Endothelial cell of umbilical vein (primary cell): ENCODE measurements at regions not wholly inside any gene's neighbourhood (a gene's known extent, or its start where the extent isn't known, plus 50 kb on each side); places are given as distances from the start of the nearest gene placed in this dataset.

ENCODE experiments used
- BruUV-seq: library from RNA; stranded (reverse); fragments of 400-500 nt; replicated peaks from 2 replicates; lab custom pipeline; 2021; lab: Mats Ljungman, UMichigan
- CTCF ChIA-PET: fragments of 300-600, 350-600 bp; sonication (Branson Sonifier 250); formaldehyde crosslinking; loops from one replicate; lab custom pipeline; 2021; ENCODE audit warnings: antibody characterized with exemption, inconsistent platforms; lab: Charles Lee
- POLR2A ChIA-PET: fragments of 300-600, 350-600 bp; sonication (Branson Sonifier 250); formaldehyde crosslinking; loops from one replicate; lab custom pipeline; 2021; ENCODE audit warnings: antibody characterized with exemption, inconsistent platforms; lab: Charles Lee
- DNase-seq: peaks from one replicate; pipeline ENCODE4 v3.0.0-alpha.2; 2011; ENCODE audit warnings: low read depth, low spot score
- FAIRE-seq: peaks from 2 replicates; lab custom pipeline; 2011; peaks lifted over from hg19 to GRCh38; lab: Jason Lieb, UNC
- H2AFZ ChIP-seq: 2 replicates; pipeline ENCODE4 v1.6.0; 2012; ENCODE audit warnings: low read depth, low read length, control low read depth, inconsistent platforms
- H3K27ac ChIP-seq: 2 replicates; pipeline ENCODE4 v1.5.1; 2011; ENCODE audit warnings: low read depth, mild to moderate bottlenecking, control low read depth, low read length, moderate library complexity; ENCODE audit not compliant: insufficient read depth
- H3K27me3 ChIP-seq, 2 experiments: 2 replicates each; pipeline versions ENCODE4 v1.6.0 to v1.6.1; 2011; ENCODE audit warnings: low read length in 2 of 2, mixed read lengths in 1 of 2; ENCODE audit not compliant: control insufficient read depth in 2 of 2, insufficient read depth in 2 of 2
- H3K36me3 ChIP-seq, 2 experiments: 2 replicates in 1 of 2; 3 replicates in 1 of 2; pipeline ENCODE4 v1.5.1; 2011; ENCODE audit warnings: low read length in 2 of 2, mild to moderate bottlenecking in 1 of 2, moderate library complexity in 1 of 2; ENCODE audit not compliant: control insufficient read depth in 2 of 2, insufficient read depth in 2 of 2; ENCODE audit errors: extremely low read depth in 1 of 2
- H3K4me1 ChIP-seq: 3 replicates; pipeline ENCODE4 v1.5.1; 2011; ENCODE audit warnings: mild to moderate bottlenecking, low read length; ENCODE audit not compliant: control insufficient read depth, insufficient read depth; ENCODE audit errors: extremely low read depth
- H3K4me2 ChIP-seq: 2 replicates; pipeline ENCODE4 v1.6.1; 2011; ENCODE audit warnings: low read length, control low read depth, mixed read lengths; ENCODE audit not compliant: insufficient read depth
- H3K4me3 ChIP-seq, 3 experiments: fragments of 200-600 bp in 1 of 3; sonication (generic), shearing (Covaris generic) in 1 of 3; replicated peaks in 1 of 3; 2 replicates each; pipeline ENCODE4 v1.5.1; 2011 to 2016; ENCODE audit warnings: control low read depth in 3 of 3, low read length in 3 of 3, mild to moderate bottlenecking in 2 of 3, inconsistent platforms in 1 of 3, low read depth in 1 of 3, moderate library complexity in 1 of 3; ENCODE audit not compliant: insufficient read depth in 1 of 3
- H3K79me2 ChIP-seq: 2 replicates; pipeline ENCODE4 v1.6.0; 2012; ENCODE audit warnings: low read length, inconsistent platforms; ENCODE audit not compliant: control insufficient read depth, insufficient read depth
- H3K9ac ChIP-seq: replicated peaks from 2 replicates; pipeline ENCODE3; 2011; ENCODE audit warnings: low read length, control low read depth; ENCODE audit not compliant: insufficient read depth; ENCODE audit errors: extremely low read depth
- H3K9me1 ChIP-seq: replicated peaks from 3 replicates; pipeline ENCODE4 v1.6.0; 2011; ENCODE audit warnings: mild to moderate bottlenecking, low read length; ENCODE audit not compliant: control insufficient read depth, insufficient read depth; ENCODE audit errors: extremely low read depth
- H3K9me3 ChIP-seq: replicated peaks from 2 replicates; pipeline ENCODE4 v1.5.1; 2012; ENCODE audit warnings: low read length, inconsistent platforms; ENCODE audit not compliant: control insufficient read depth, insufficient read depth
- H4K20me1 ChIP-seq: replicated peaks from 2 replicates; pipeline ENCODE3; 2011; ENCODE audit warnings: mild to moderate bottlenecking, low read length; ENCODE audit not compliant: control insufficient read depth, insufficient read depth; ENCODE audit errors: extremely low read depth
- EZH2 ChIP-seq: IDR thresholded peaks from 2 replicates; pipeline ENCODE4 v1.6.1; 2012; ENCODE audit warnings: borderline replicate concordance, low read depth, mild to moderate bottlenecking, moderate library complexity, low read length, inconsistent platforms; ENCODE audit not compliant: severe bottlenecking
- FOS ChIP-seq: IDR thresholded peaks from 2 replicates; pipeline ENCODE4 v1.6.1; 2011; ENCODE audit warnings: mild to moderate bottlenecking, low read length, moderate library complexity, borderline replicate concordance; ENCODE audit not compliant: insufficient read depth
- GATA2 ChIP-seq: IDR thresholded peaks from 2 replicates; pipeline ENCODE4 v1.7.0; 2011; ENCODE audit warnings: low read depth, mild to moderate bottlenecking, moderate library complexity, mixed read lengths, low read length; ENCODE audit not compliant: insufficient read length, insufficient read depth
- JUN ChIP-seq: IDR thresholded peaks from 2 replicates; pipeline ENCODE4 v1.6.1; 2011; ENCODE audit warnings: borderline replicate concordance, low read depth; ENCODE audit not compliant: insufficient read length, insufficient read depth
- MYC ChIP-seq: IDR thresholded peaks from one replicate; pipeline ENCODE4 v1.6.1; 2011; ENCODE audit warnings: mild to moderate bottlenecking, low read depth, low read length
- POLR2A ChIP-seq: IDR thresholded peaks from 2 replicates; pipeline ENCODE4 v1.6.1; 2012; ENCODE audit warnings: low read depth, mild to moderate bottlenecking, control low read depth, low read length
- POLR2AphosphoS5 ChIP-seq: IDR thresholded peaks from 2 replicates; pipeline ENCODE4 v1.6.1; 2012; ENCODE audit warnings: low read depth, mild to moderate bottlenecking, control low read depth, low read length, moderate library complexity; ENCODE audit not compliant: insufficient read depth
- dilution Hi-C: fragments of 300-500 bp; cut with MboI; formaldehyde crosslinking; loops from one replicate; pipeline ENCODE4 v1.15.0; 2019; ENCODE audit warnings: low sequenced_read_pairs; ENCODE audit not compliant: extremely low pct_ligation_motif_present
- intact Hi-C: fragments of 100-400 bp; cut with micrococcal nuclease; formaldehyde crosslinking; loops from one replicate; pipeline ENCODE4 v1.10.0; 2022
- TF ChIP-seq, protein P1 (sequence below), 2 donors: IDR thresholded peaks; 1 replicate in 1 of 2; 2 replicates in 1 of 2; pipeline ENCODE4 v1.5.1; 2011; ENCODE audit warnings: low read length in 2 of 2, mild to moderate bottlenecking in 2 of 2, moderate library complexity in 2 of 2, control low read depth in 1 of 2, inconsistent platforms in 1 of 2, low read depth in 1 of 2; ENCODE audit not compliant: insufficient read depth in 1 of 2; ENCODE audit errors: extremely low read depth in 1 of 2
- TF ChIP-seq, protein P2 (sequence below): IDR thresholded peaks from 2 replicates; pipeline ENCODE4 v1.6.1; 2011; ENCODE audit not compliant: insufficient read depth, insufficient read length

DNA sequence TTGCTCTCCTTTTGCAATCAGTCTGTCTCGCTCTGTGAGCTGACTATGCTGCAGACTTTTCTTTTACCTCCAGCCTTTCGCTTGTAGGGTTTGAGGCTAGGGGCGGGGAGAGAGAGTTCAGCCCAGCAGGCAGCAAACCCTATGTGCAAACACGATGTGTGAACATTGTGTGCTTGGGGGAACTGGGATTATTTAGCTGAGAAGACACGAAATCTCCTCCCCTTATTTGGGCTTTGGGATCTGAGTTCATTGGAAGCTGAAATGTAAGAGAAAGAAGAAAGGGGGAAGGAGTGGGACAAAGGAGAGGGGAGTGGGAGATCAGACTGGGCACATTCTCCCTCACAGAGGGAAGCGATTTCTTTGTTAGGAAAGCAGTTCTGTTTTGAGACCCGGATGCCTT, 189.6 kb upstream of the TNP1 start:
- Histone ChIP-seq H3K79me2 (no peaks in the 10 kb centered on the region), H3K9me3 (no peaks in the 10 kb centered on the region), H3K27me3 (peaks cover under 1 to 4% of the 10 kb centered on the region in 2 experiments), H2AFZ (no peak overlapping the region), H3K9ac (no peak overlapping the region), H4K20me1 (no peaks in the 10 kb centered on the region), H3K36me3 (no peaks in the 10 kb centered on the region), H3K4me1 (peaks cover 1% of the 10 kb centered on the region), H3K4me3 (no peak overlapping the region), H3K27ac (no peak overlapping the region), H3K4me2 (no peak overlapping the region), H3K9me1 (no peaks in the 10 kb centered on the region)
- dilution Hi-C loops, result no loop called here
- intact Hi-C loops, result no loop called here
- DNase-seq (no peak), FAIRE-seq (no peak)
- ChIA-PET POLR2A (no interaction called here), CTCF (interaction anchor here (0.6 to 1.6 kb wide), 3 partner anchors 8 to 117 kb away, joined by 3 to 7 read pairs (median 3); no protein-coding TSS in a partner anchor)
- TF ChIP-seq MYC, result no peak
- TF ChIP-seq, protein P1, sequence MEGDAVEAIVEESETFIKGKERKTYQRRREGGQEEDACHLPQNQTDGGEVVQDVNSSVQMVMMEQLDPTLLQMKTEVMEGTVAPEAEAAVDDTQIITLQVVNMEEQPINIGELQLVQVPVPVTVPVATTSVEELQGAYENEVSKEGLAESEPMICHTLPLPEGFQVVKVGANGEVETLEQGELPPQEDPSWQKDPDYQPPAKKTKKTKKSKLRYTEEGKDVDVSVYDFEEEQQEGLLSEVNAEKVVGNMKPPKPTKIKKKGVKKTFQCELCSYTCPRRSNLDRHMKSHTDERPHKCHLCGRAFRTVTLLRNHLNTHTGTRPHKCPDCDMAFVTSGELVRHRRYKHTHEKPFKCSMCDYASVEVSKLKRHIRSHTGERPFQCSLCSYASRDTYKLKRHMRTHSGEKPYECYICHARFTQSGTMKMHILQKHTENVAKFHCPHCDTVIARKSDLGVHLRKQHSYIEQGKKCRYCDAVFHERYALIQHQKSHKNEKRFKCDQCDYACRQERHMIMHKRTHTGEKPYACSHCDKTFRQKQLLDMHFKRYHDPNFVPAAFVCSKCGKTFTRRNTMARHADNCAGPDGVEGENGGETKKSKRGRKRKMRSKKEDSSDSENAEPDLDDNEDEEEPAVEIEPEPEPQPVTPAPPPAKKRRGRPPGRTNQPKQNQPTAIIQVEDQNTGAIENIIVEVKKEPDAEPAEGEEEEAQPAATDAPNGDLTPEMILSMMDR (IDR thresholded peaks at IDR 0.05; ENCODE audit: extremely low read depth in 1 of 2, insufficient read depth in 1 of 2, low read depth in 1 of 2, low read length in 2 of 2), result no peak
- TF ChIP-seq, protein P2, sequence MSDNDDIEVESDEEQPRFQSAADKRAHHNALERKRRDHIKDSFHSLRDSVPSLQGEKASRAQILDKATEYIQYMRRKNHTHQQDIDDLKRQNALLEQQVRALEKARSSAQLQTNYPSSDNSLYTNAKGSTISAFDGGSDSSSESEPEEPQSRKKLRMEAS, result no peak
- TF ChIP-seq EZH2, result no peak
- no peak for TF ChIP-seq POLR2A
- no peak for TF ChIP-seq JUN
- TF ChIP-seq POLR2AphosphoS5, result no peak
- TF ChIP-seq GATA2, result no peak
- TF ChIP-seq FOS, result no peak
- no TSS peak for BruUV-seq
